PC-9 (cell line): ENCODE measurements at regions not wholly inside any gene's neighbourhood (a gene's known extent, or its start where the extent isn't known, plus 50 kb on each side); places are given as distances from the start of the nearest gene placed in this dataset.

ENCODE experiments used
- CTCF ChIP-seq: fragments of 200-600 bp; sonication (generic); conservative IDR thresholded peaks from 2 replicates; pipeline ENCODE4 v1.6.1; 2017; ENCODE audit warnings: mixed run types, antibody characterized with exemption, mild to moderate bottlenecking, moderate library complexity
- EZH2 ChIP-seq: fragments of 200-600 bp; sonication (generic); IDR thresholded peaks from 2 replicates; pipeline ENCODE4 v1.8.0; 2017; ENCODE audit warnings: antibody characterized with exemption, low read depth

DNA sequence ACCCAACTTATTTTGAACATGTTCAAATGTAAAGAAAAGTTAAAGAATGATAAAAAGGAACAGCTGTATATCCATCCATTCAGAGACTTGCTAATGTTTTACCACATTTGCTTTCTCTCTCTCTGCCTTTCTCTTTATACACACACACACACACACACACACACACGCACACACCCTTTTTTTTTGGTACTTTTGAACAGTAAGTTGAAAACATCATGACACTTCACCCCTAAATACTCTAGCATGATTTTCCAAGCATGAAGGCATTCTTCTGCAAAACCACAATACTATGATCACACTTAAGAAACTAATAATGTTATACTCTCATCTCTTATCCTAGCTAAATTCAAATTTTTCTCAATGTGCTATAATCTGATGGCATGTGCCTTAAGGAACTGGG, 192.3 kb downstream of the UTRN start:
- no peak for TF ChIP-seq CTCF
- no peak for TF ChIP-seq EZH2
